ENCODE measurements at regions not wholly inside any gene's neighbourhood (a gene's known extent, or its start where the extent isn't known, plus 50 kb on each side); places are given as distances from the start of the nearest gene placed in this dataset.

GRCh38 chr4:128387600-128388351 is 100.2 kb upstream of the PGRMC2 start:
- ATAC-seq (replicated peaks in 1 of 4) (no peak), DNase-seq (no peak)
- Histone ChIP-seq H3K9me3 (no peaks in the 10 kb centered on the region), H3K4me3 (ENCODE audit: control insufficient read depth in 1 of 2, extremely low read depth in 1 of 2, low read length in 1 of 2) (no peak overlapping the region), H3K4me1 (ENCODE audit: control insufficient read depth in 1 of 2, extremely low read depth in 1 of 2, insufficient read depth in 2 of 2, low read length in 2 of 2) (no peaks in the 10 kb centered on the region), H3K36me3 (ENCODE audit: control insufficient read depth in 2 of 2, extremely low read depth in 1 of 2, insufficient read depth in 1 of 2, low read length in 1 of 2) (no peaks in the 10 kb centered on the region), H3K27me3 (replicated peaks in 1 of 2; ENCODE audit: control insufficient read depth in 2 of 2, extremely low read depth in 1 of 2, insufficient read depth in 2 of 2, low read length in 1 of 2) (no peaks in the 10 kb centered on the region), H3K27ac (ENCODE audit: low read length) (no peak overlapping the region)
- H3K4me1 Mint-ChIP-seq = no peaks in the 10 kb centered on the region
- H3K9me3 Mint-ChIP-seq = no peaks in the 10 kb centered on the region
- no peaks in the 10 kb centered on the region for H3K36me3 Mint-ChIP-seq
- H3K27ac Mint-ChIP-seq = no peak overlapping the region
- WGBS (ENCODE audit: insufficient coverage) = no CpG with 5 or more reads among the region's 2 CpGs
- no peak overlapping the region for H3K4me3 Mint-ChIP-seq
- POLR2A ChIA-PET = no interaction called here
- H3K27me3 Mint-ChIP-seq = no peaks in the 10 kb centered on the region
- CTCF ChIA-PET = no interaction called here

GRCh38 chr4:128386761-128387599 is 99.4 kb upstream of the PGRMC2 start:
- Histone ChIP-seq H3K4me1 (ENCODE audit: control insufficient read depth in 1 of 2, extremely low read depth in 1 of 2, insufficient read depth in 2 of 2, low read length in 2 of 2) (no peaks in the 10 kb centered on the region), H3K27me3 (replicated peaks in 1 of 2; ENCODE audit: control insufficient read depth in 2 of 2, extremely low read depth in 1 of 2, insufficient read depth in 2 of 2, low read length in 1 of 2) (no peaks in the 10 kb centered on the region), H3K36me3 (ENCODE audit: control insufficient read depth in 2 of 2, extremely low read depth in 1 of 2, insufficient read depth in 1 of 2, low read length in 1 of 2) (no peaks in the 10 kb centered on the region), H3K9me3 (no peaks in the 10 kb centered on the region), H3K27ac (ENCODE audit: low read length) (no peak overlapping the region), H3K4me3 (ENCODE audit: control insufficient read depth in 1 of 2, extremely low read depth in 1 of 2, low read length in 1 of 2) (no peak overlapping the region)
- DNase-seq (no peak), ATAC-seq (replicated peaks in 1 of 4) (no peak)
- POLR2A ChIA-PET = no interaction called here
- CTCF ChIA-PET = no interaction called here
- Mint-ChIP-seq H3K36me3 (no peaks in the 10 kb centered on the region), H3K27me3 (no peaks in the 10 kb centered on the region), H3K4me1 (no peaks in the 10 kb centered on the region), H3K9me3 (no peaks in the 10 kb centered on the region), H3K27ac (no peak overlapping the region), H3K4me3 (no peak overlapping the region)
- 83% methylated on average over 10 of the region's 15 CpGs for WGBS (ENCODE audit: insufficient coverage)

- Histone ChIP-seq H3K4me1 (ENCODE audit: control insufficient read depth in 1 of 2, extremely low read depth in 1 of 2, insufficient read depth in 2 of 2, low read length in 2 of 2) (no peaks in the 10 kb centered on the region), H3K27ac (ENCODE audit: low read length) (no peak overlapping the region), H3K4me3 (ENCODE audit: control insufficient read depth in 1 of 2, extremely low read depth in 1 of 2, low read length in 1 of 2) (no peak overlapping the region), H3K9me3 (no peaks in the 10 kb centered on the region), H3K36me3 (ENCODE audit: control insufficient read depth in 2 of 2, extremely low read depth in 1 of 2, insufficient read depth in 1 of 2, low read length in 1 of 2) (no peaks in the 10 kb centered on the region), H3K27me3 (replicated peaks in 1 of 2; ENCODE audit: control insufficient read depth in 2 of 2, extremely low read depth in 1 of 2, insufficient read depth in 2 of 2, low read length in 1 of 2) (no peaks in the 10 kb centered on the region)
- H3K4me1 Mint-ChIP-seq = no peaks in the 10 kb centered on the region
- no peaks in the 10 kb centered on the region for H3K36me3 Mint-ChIP-seq
- ChIA-PET POLR2A (interaction anchor here in 1 of 2 donors (0.6 kb wide), 1 partner anchor 10 kb away, joined by 3 read pairs; no protein-coding TSS in a partner anchor), CTCF (no interaction called here)
- H3K9me3 Mint-ChIP-seq = no peaks in the 10 kb centered on the region
- no peaks in the 10 kb centered on the region for H3K27me3 Mint-ChIP-seq
- H3K27ac Mint-ChIP-seq = no peak overlapping the region
- 83% methylated on average over 1 of the region's 3 CpGs for WGBS (ENCODE audit: insufficient coverage)
- ATAC-seq (replicated peaks in 1 of 4) (no peak), DNase-seq (no peak)
- no peak overlapping the region for H3K4me3 Mint-ChIP-seq
Observed at GRCh38 chr4:128385683-128386304, 98.2 kb upstream of the PGRMC2 start.

GRCh38 chr4:128384765-128385598 is 97.4 kb upstream of the PGRMC2 start:
- no peaks in the 10 kb centered on the region for H3K27me3 ChIP-seq (replicated peaks in 1 of 2; ENCODE audit: control insufficient read depth in 2 of 2, extremely low read depth in 1 of 2, insufficient read depth in 2 of 2, low read length in 1 of 2)
- no peaks in the 10 kb centered on the region for H3K9me3 ChIP-seq
- no peak for DNase-seq
- Mint-ChIP-seq H3K9me3 (no peaks in the 10 kb centered on the region), H3K36me3 (no peaks in the 10 kb centered on the region), H3K27me3 (no peaks in the 10 kb centered on the region), H3K27ac (no peak overlapping the region), H3K4me3 (no peak overlapping the region), H3K4me1 (no peaks in the 10 kb centered on the region)
- CTCF ChIA-PET = no interaction called here
- H3K36me3 ChIP-seq (ENCODE audit: control insufficient read depth in 2 of 2, extremely low read depth in 1 of 2, insufficient read depth in 1 of 2, low read length in 1 of 2) = no peaks in the 10 kb centered on the region
- POLR2A ChIA-PET = no interaction called here
- H3K4me3 ChIP-seq (ENCODE audit: control insufficient read depth in 1 of 2, extremely low read depth in 1 of 2, low read length in 1 of 2) = no peak overlapping the region
- no peak for ATAC-seq (replicated peaks in 1 of 4)
- no peaks in the 10 kb centered on the region for H3K4me1 ChIP-seq (ENCODE audit: control insufficient read depth in 1 of 2, extremely low read depth in 1 of 2, insufficient read depth in 2 of 2, low read length in 2 of 2)
- WGBS (ENCODE audit: insufficient coverage) = 81% methylated on average over 6 of the region's 12 CpGs
- H3K27ac ChIP-seq (ENCODE audit: low read length) = no peak overlapping the region

GRCh38 chr4:128384091-128384520 is 96.5 kb upstream of the PGRMC2 start:
- Histone ChIP-seq H3K4me3 (ENCODE audit: control insufficient read depth in 1 of 2, extremely low read depth in 1 of 2, low read length in 1 of 2) (no peak overlapping the region), H3K27me3 (replicated peaks in 1 of 2; ENCODE audit: control insufficient read depth in 2 of 2, extremely low read depth in 1 of 2, insufficient read depth in 2 of 2, low read length in 1 of 2) (no peaks in the 10 kb centered on the region), H3K27ac (ENCODE audit: low read length) (no peak overlapping the region), H3K9me3 (no peaks in the 10 kb centered on the region), H3K36me3 (ENCODE audit: control insufficient read depth in 2 of 2, extremely low read depth in 1 of 2, insufficient read depth in 1 of 2, low read length in 1 of 2) (no peaks in the 10 kb centered on the region), H3K4me1 (ENCODE audit: control insufficient read depth in 1 of 2, extremely low read depth in 1 of 2, insufficient read depth in 2 of 2, low read length in 2 of 2) (no peaks in the 10 kb centered on the region)
- WGBS (ENCODE audit: insufficient coverage) = no CpG with 5 or more reads among the region's 2 CpGs
- Mint-ChIP-seq H3K36me3 (no peaks in the 10 kb centered on the region), H3K27me3 (no peaks in the 10 kb centered on the region), H3K9me3 (no peaks in the 10 kb centered on the region), H3K4me3 (no peak overlapping the region), H3K4me1 (no peaks in the 10 kb centered on the region), H3K27ac (no peak overlapping the region)
- ATAC-seq (replicated peaks in 1 of 4) = no peak
- no peak for DNase-seq
- CTCF ChIA-PET = no interaction called here
- POLR2A ChIA-PET = no interaction called here

Data from T-cell (primary cell).